Neural cell (in vitro differentiated cells): ENCODE measurements at regions not wholly inside any gene's neighbourhood (a gene's known extent, or its start where the extent isn't known, plus 50 kb on each side); places are given as distances from the start of the nearest gene placed in this dataset.

Experiments used
- H2AFZ ChIP-seq: fragments of 200-600, 300-800 bp; sonication (generic), shearing (Covaris generic); 2 replicates; pipeline ENCODE4 v1.6.0; 2014; ENCODE audit warnings: low read depth, mild to moderate bottlenecking, antibody characterized with exemption, low read length, moderate library complexity
- H3F3A ChIP-seq: fragments of 200-600 bp; shearing (Covaris generic); 2 replicates; pipeline ENCODE4 v1.6.1; 2016; ENCODE audit warnings: mild to moderate bottlenecking, moderate library complexity, mixed read lengths, antibody characterized with exemption, low read length; ENCODE audit not compliant: insufficient read depth, poor library complexity, severe bottlenecking
- H3K27ac ChIP-seq: fragments of 200-600, 300-800 bp; sonication (generic), shearing (Covaris generic); 2 replicates; pipeline ENCODE4 v1.5.1; 2014; ENCODE audit warnings: mild to moderate bottlenecking, low read length, moderate library complexity
- H3K27me3 ChIP-seq: fragments of 300-800, 200-600 bp; sonication (generic), shearing (Covaris generic); 2 replicates; pipeline ENCODE4 v1.6.0; 2014; ENCODE audit warnings: mild to moderate bottlenecking, low read depth, low read length, moderate library complexity; ENCODE audit not compliant: insufficient read depth
- H3K36me3 ChIP-seq: fragments of 300-800, 200-600 bp; sonication (generic), shearing (Covaris generic); 2 replicates; pipeline ENCODE4 v1.5.1; 2014; ENCODE audit warnings: mild to moderate bottlenecking, antibody characterized with exemption, low read length, moderate library complexity; ENCODE audit not compliant: insufficient read depth
- H3K4me2 ChIP-seq: fragments of 300-800, 200-600 bp; sonication (generic), shearing (Covaris generic); 2 replicates; pipeline ENCODE4 v1.6.0; 2014; ENCODE audit warnings: mild to moderate bottlenecking, low read length
- H3K4me3 ChIP-seq: fragments of 300-800, 200-600 bp; sonication (generic), shearing (Covaris generic); 2 replicates; pipeline ENCODE4 v1.5.1; 2014; ENCODE audit warnings: mild to moderate bottlenecking, low read length, moderate library complexity
- H3K79me2 ChIP-seq: fragments of 200-600 bp; shearing (Covaris generic); replicated peaks from 2 replicates; pipeline ENCODE4 v1.6.0; 2014; ENCODE audit warnings: mild to moderate bottlenecking, low read length, moderate library complexity; ENCODE audit not compliant: insufficient read depth
- H3K9ac ChIP-seq: fragments of 300-800, 200-600 bp; sonication (generic), shearing (Covaris generic); 2 replicates; pipeline ENCODE4 v1.6.1; 2016; ENCODE audit warnings: mild to moderate bottlenecking, low read length, mixed read lengths
- H3K9me2 ChIP-seq: fragments of 200-600 bp; shearing (Covaris generic); 2 replicates; pipeline ENCODE4 v1.6.1; 2016; ENCODE audit warnings: mild to moderate bottlenecking, low read length, mixed read lengths; ENCODE audit not compliant: insufficient read depth
- H3K9me3 ChIP-seq: fragments of 200-600, 300-800 bp; sonication (generic), shearing (Covaris generic); 2 replicates; pipeline ENCODE4 v1.6.1; 2016; ENCODE audit warnings: mild to moderate bottlenecking, mixed run types, low read length, moderate library complexity, mixed read lengths
- H4K20me1 ChIP-seq: fragments of 200-600 bp; shearing (Covaris generic); 2 replicates; pipeline ENCODE4 v1.6.1; 2016; ENCODE audit warnings: mild to moderate bottlenecking, mixed run types; ENCODE audit not compliant: insufficient read depth
- EP300 ChIP-seq: fragments of 450-650 bp; conservative IDR thresholded peaks from 2 replicates; pipeline ENCODE4 v1.6.1; 2014; ENCODE audit warnings: antibody characterized with exemption, mild to moderate bottlenecking, moderate library complexity; ENCODE audit not compliant: poor library complexity, severe bottlenecking
- EZH2 ChIP-seq: fragments of 200-600, 300-800 bp; shearing (Covaris generic), sonication (generic); IDR thresholded peaks from 2 replicates; pipeline ENCODE4 v1.6.1; 2014; ENCODE audit warnings: antibody characterized with exemption, low read length, borderline replicate concordance, mild to moderate bottlenecking; ENCODE audit not compliant: insufficient read depth, poor library complexity, severe bottlenecking
- MXI1 ChIP-seq: fragments of 450-650 bp; conservative IDR thresholded peaks from 2 replicates; pipeline ENCODE4 v1.6.1; 2014; ENCODE audit warnings: antibody characterized with exemption, mild to moderate bottlenecking; ENCODE audit not compliant: poor library complexity, severe bottlenecking
- POLR2AphosphoS5 ChIP-seq: IDR thresholded peaks from 2 replicates; pipeline ENCODE4 v1.6.1; 2012
- RAD21 ChIP-seq: fragments of 450-650 bp; conservative IDR thresholded peaks from 2 replicates; pipeline ENCODE4 v1.6.1; 2014; ENCODE audit warnings: antibody characterized with exemption, mild to moderate bottlenecking, moderate library complexity
- REST ChIP-seq: IDR thresholded peaks from 2 replicates; pipeline ENCODE4 v1.6.1; 2012; ENCODE audit warnings: borderline replicate concordance
- SMC3 ChIP-seq: fragments of 450-650 bp; conservative IDR thresholded peaks from 2 replicates; pipeline ENCODE4 v1.6.1; 2014; ENCODE audit warnings: antibody characterized with exemption, mild to moderate bottlenecking, moderate library complexity; ENCODE audit not compliant: poor library complexity
- TAF1 ChIP-seq: IDR thresholded peaks from 2 replicates; pipeline ENCODE4 v1.6.1; 2012; ENCODE audit warnings: low read depth
- TF ChIP-seq, protein P1 (sequence below): fragments of 450-650 bp; IDR thresholded peaks from 2 replicates; pipeline ENCODE4 v1.5.1; 2014; ENCODE audit warnings: antibody characterized with exemption, mild to moderate bottlenecking, moderate library complexity; ENCODE audit not compliant: poor library complexity, severe bottlenecking

GRCh38 chr4:184937745-184938144 lies 80.5 kb upstream of the HELT start:
- Histone ChIP-seq H3K4me2 (no peak overlapping the region), H3K27ac (no peak overlapping the region), H3K9ac (no peak overlapping the region), H3F3A (no peaks in the 10 kb centered on the region), H3K36me3 (no peaks in the 10 kb centered on the region), H3K9me3 (no peaks in the 10 kb centered on the region), H2AFZ (no peak overlapping the region), H3K4me3 (no peak overlapping the region), H4K20me1 (no peaks in the 10 kb centered on the region), H3K27me3 (no peaks in the 10 kb centered on the region), H3K79me2 (no peaks in the 10 kb centered on the region), H3K9me2 (no peaks in the 10 kb centered on the region)
- TF ChIP-seq RAD21 (no peak), POLR2AphosphoS5 (no peak), SMC3 (no peak), EP300 (no peak), EZH2 (no peak), MXI1 (no peak), REST (no peak), TAF1 (no peak)
- TF ChIP-seq, protein P1, sequence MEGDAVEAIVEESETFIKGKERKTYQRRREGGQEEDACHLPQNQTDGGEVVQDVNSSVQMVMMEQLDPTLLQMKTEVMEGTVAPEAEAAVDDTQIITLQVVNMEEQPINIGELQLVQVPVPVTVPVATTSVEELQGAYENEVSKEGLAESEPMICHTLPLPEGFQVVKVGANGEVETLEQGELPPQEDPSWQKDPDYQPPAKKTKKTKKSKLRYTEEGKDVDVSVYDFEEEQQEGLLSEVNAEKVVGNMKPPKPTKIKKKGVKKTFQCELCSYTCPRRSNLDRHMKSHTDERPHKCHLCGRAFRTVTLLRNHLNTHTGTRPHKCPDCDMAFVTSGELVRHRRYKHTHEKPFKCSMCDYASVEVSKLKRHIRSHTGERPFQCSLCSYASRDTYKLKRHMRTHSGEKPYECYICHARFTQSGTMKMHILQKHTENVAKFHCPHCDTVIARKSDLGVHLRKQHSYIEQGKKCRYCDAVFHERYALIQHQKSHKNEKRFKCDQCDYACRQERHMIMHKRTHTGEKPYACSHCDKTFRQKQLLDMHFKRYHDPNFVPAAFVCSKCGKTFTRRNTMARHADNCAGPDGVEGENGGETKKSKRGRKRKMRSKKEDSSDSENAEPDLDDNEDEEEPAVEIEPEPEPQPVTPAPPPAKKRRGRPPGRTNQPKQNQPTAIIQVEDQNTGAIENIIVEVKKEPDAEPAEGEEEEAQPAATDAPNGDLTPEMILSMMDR, result no peak

DNA sequence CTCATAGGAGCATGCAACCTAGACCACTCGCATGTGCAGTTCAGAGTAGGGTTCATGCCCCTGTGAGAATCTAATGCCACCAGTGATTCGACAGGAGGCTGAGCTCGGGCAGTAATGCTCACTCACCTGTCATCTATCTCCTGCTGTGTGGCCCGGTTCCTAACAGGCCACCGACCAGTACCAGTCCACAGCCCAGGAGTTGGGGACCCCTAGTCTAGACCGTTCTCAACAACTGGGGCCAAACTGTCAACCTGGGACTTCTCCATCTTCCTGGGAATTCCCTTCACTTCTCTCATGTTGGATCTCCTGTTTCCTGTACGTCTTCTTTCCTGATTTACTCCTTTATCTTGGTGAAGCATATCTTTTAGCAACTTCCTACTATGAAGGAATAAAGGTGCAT lies 79.4 kb upstream of the HELT start:
- Histone ChIP-seq H3K9me3 (no peaks in the 10 kb centered on the region), H3K9me2 (no peaks in the 10 kb centered on the region), H2AFZ (no peak overlapping the region), H3K36me3 (no peaks in the 10 kb centered on the region), H3K4me3 (no peak overlapping the region), H3K79me2 (no peaks in the 10 kb centered on the region), H3F3A (no peaks in the 10 kb centered on the region), H3K27ac (no peak overlapping the region), H3K27me3 (no peaks in the 10 kb centered on the region), H4K20me1 (no peaks in the 10 kb centered on the region), H3K9ac (no peak overlapping the region), H3K4me2 (no peak overlapping the region)
- no peak for TF ChIP-seq SMC3
- TF ChIP-seq EZH2, result no peak
- no peak for TF ChIP-seq TAF1
- no peak for TF ChIP-seq MXI1
- no peak for TF ChIP-seq EP300
- TF ChIP-seq RAD21, result no peak
